ENCODE measurements at regions not wholly inside any gene's neighbourhood (a gene's known extent, or its start where the extent isn't known, plus 50 kb on each side); places are given as distances from the start of the nearest gene placed in this dataset.
A peak's percentile ranks its signal among the peaks of the same experiment; 100 is the strongest.

DNA sequence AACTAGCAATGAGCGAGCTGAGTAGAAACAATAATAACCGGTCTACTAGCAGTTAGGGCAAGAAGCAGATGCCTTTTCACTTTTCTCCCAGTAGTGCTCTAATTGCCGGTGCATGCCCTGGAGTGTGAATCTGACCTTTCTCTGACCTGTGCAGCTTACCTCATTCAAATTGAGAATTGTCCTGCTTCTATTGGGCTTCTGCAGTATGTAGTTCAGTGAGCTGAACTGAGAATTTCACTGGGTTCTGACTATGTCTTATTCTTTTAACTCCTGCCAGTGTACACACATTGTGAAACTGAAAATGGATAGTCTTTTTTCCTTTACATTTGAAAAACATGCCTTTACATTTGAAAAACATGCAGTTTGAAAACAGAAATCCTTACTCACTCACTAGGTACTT lies 157.9 kb upstream of the GRM3 start:
- DNase-seq (ENCODE audit: low read depth): no peak
- no peak for TF ChIP-seq MYC (IDR thresholded peaks at IDR 0.05; ENCODE audit: low read depth, low read length)
- no peak for TF ChIP-seq POLR2A (IDR thresholded peaks at IDR 0.05; ENCODE audit: extremely low read depth, insufficient read length)

GRCh38 chr7:86479144-86479543 lies 164.6 kb upstream of the GRM3 start:
- no peak for DNase-seq (ENCODE audit: low read depth)
- H3K4me3 ChIP-seq (ENCODE audit: low read depth, low read length): no peak overlapping the region
- no peak for TF ChIP-seq CTCF (IDR thresholded peaks at IDR 0.05; ENCODE audit: low read depth, low read length)
- TF ChIP-seq POLR2A (IDR thresholded peaks at IDR 0.05; ENCODE audit: extremely low read depth, insufficient read length): no peak
- TF ChIP-seq MAX (IDR thresholded peaks at IDR 0.05; ENCODE audit: low read depth, low read length): no peak
- TF ChIP-seq MYC (IDR thresholded peaks at IDR 0.05; ENCODE audit: low read depth, low read length): no peak

More for the DNA sequence above, 157.9 kb upstream of the GRM3 start:
- H3K4me3 ChIP-seq (ENCODE audit: low read depth, low read length): no peak overlapping the region

DNA sequence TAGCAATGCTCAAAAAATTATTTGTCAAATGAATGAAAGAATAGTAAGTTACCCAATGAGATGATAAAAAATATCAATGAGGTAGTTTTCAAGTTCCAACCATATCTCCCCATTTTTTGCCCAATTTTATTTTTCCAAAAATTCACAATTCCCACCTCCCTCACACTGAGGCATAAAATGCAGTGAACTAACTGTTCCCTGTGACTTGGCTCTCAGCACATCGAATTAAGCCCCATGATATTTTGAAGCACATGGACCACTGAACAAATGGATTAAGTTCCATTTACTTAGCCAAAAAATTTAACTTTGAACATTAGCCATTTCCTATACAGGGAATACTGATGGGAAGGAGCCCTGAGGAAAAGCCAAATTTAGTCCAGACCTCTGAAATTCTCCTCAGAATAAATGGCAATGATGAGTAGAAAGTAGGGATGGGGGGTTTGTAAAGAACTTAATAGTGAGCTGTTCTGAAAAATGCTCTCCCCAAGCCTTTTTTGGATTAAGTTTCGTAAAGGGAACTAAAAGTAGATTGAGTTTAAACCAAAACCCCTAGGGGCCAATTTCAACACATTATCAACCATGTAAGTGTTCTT lies 166.3 kb upstream of the GRM3 start:
- TF ChIP-seq CTCF (IDR thresholded peaks at IDR 0.05; ENCODE audit: low read depth, low read length) (no peak), MYC (IDR thresholded peaks at IDR 0.05; ENCODE audit: low read depth, low read length) (no peak), MAX (IDR thresholded peaks at IDR 0.05; ENCODE audit: low read depth, low read length) (no peak), POLR2A (IDR thresholded peaks at IDR 0.05; ENCODE audit: extremely low read depth, insufficient read length) (no peak)
- H3K4me3 ChIP-seq (ENCODE audit: low read depth, low read length): no peak overlapping the region
- DNase-seq (ENCODE audit: low read depth): peak; percentile 72

DNA sequence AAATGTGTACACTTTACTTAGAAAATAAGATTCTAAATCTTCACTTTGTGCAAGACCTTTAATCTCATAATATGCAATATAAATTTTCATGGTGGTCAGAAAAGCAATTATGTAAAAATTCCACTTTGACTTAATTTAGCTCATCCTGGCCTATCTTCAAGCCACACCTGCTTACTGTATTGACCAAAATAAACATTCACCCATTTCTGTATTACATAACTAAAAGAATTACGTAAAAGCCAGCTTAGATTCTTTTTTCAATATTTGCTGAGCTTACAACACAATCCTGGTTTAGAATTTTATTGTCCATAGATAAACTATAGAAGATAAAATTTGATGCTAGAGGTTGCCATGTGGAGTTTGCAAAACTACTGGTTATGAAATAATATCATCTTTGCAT lies 172.9 kb upstream of the GRM3 start:
- no peak for TF ChIP-seq POLR2A (IDR thresholded peaks at IDR 0.05; ENCODE audit: extremely low read depth, insufficient read length)
- no peak for TF ChIP-seq MAX (IDR thresholded peaks at IDR 0.05; ENCODE audit: low read depth, low read length)
- H3K4me3 ChIP-seq (ENCODE audit: low read depth, low read length): no peak overlapping the region
- no peak for DNase-seq (ENCODE audit: low read depth)

DNA sequence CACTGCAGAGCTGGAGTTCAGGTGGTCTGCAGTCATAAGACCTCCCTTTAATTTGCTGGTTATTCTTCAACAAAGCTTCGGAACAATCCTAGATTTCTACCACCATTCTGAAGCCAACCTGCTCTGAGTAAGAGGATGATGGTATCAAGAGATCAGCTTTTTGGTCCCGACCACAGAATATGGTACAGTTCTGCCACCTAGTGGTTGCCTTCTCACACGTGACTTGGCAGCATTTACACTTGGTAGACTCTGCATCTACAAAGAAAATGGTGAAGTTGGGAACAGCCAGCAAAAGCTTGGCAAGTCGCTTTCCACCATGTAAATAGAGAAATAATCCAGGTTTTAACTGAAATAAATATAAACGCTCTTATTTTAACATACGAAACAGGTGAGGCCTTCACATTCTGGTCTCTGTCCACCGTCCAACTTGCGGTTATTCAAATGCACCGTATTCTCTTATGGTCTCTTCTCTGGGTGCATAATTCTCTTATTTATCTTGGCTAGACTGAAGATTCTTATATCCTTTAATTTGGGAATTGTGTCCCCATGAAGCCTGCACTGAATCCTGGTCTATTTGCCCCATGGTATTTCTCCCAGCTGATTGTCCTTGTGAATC lies 173.9 kb upstream of the GRM3 start:
- peak; percentile 98 for TF ChIP-seq MAX (IDR thresholded peaks at IDR 0.05; ENCODE audit: low read depth, low read length)
- TF ChIP-seq MYC (IDR thresholded peaks at IDR 0.05; ENCODE audit: low read depth, low read length): peak; percentile 92
- TF ChIP-seq POLR2A (IDR thresholded peaks at IDR 0.05; ENCODE audit: extremely low read depth, insufficient read length): no peak
- peak; percentile 86 for TF ChIP-seq CTCF (IDR thresholded peaks at IDR 0.05; ENCODE audit: low read depth, low read length)
- H3K4me3 ChIP-seq (ENCODE audit: low read depth, low read length): no peak overlapping the region
- peak; percentile 85 for DNase-seq (ENCODE audit: low read depth)

- no peak overlapping the region for H3K4me3 ChIP-seq (ENCODE audit: low read depth, low read length)
- DNase-seq (ENCODE audit: low read depth): peak; percentile 78
- no peak for TF ChIP-seq MAX (IDR thresholded peaks at IDR 0.05; ENCODE audit: low read depth, low read length)
- no peak for TF ChIP-seq POLR2A (IDR thresholded peaks at IDR 0.05; ENCODE audit: extremely low read depth, insufficient read length)
- no peak for TF ChIP-seq CTCF (IDR thresholded peaks at IDR 0.05; ENCODE audit: low read depth, low read length)
- TF ChIP-seq MYC (IDR thresholded peaks at IDR 0.05; ENCODE audit: low read depth, low read length): no peak
Observed at GRCh38 chr7:86454753-86455152, 189.0 kb upstream of the GRM3 start.

All from NB4 (cell line).